Stomach (tissue), 8 donors: ENCODE measurements at regions not wholly inside any gene's neighbourhood (a gene's known extent, or its start where the extent isn't known, plus 50 kb on each side); places are given as distances from the start of the nearest gene placed in this dataset.
A peak's percentile ranks its signal among the peaks of the same experiment; 100 is the strongest.

Experiments
- DNase-seq, 2 donors: peaks; one replicate each; pipeline versions ENCODE4 v3.0.0 to v3.0.0-alpha.2; 2013 to 2019
- H3K27ac ChIP-seq, 5 donors: fragments of 200-600 bp in 4 of 5; sonication (generic) in 4 of 5; one replicate each; pipeline ENCODE4 v1.5.1; 2013 to 2019; ENCODE audit warnings: mild to moderate bottlenecking in 1 of 5, moderate library complexity in 1 of 5
- H3K27me3 ChIP-seq, 3 donors: fragments of 200-600 bp; sonication (generic); one replicate each; pipeline ENCODE4 v1.5.1; 2017 to 2019; ENCODE audit warnings: mixed run types in 1 of 3
- H3K36me3 ChIP-seq, 4 donors: fragments of 200-600 bp; sonication (generic); 1 replicate in 3 of 4; 2 replicates in 1 of 4; pipeline ENCODE4 v1.5.1; 2016 to 2019
- H3K4me1 ChIP-seq, 4 donors: fragments of 200-600 bp; sonication (generic); one replicate each; pipeline ENCODE4 v1.5.1; 2016 to 2019
- H3K4me3 ChIP-seq, 4 donors: fragments of 200-600 bp; sonication (generic) in 3 of 4; one replicate each; pipeline ENCODE4 v1.5.1; 2016 to 2019; ENCODE audit warnings: mild to moderate bottlenecking in 1 of 4
- H3K9me3 ChIP-seq, 4 donors: fragments of 200-600 bp; sonication (generic); one replicate each; pipeline ENCODE4 v1.5.1; 2016 to 2019
- EP300 ChIP-seq: sonication (generic); formaldehyde crosslinking; IDR thresholded peaks from one replicate; pipeline ENCODE4 v1.6.1; 2017; ENCODE audit warnings: antibody characterized with exemption
- POLR2A ChIP-seq, 4 donors: fragments of 450-650 bp; IDR thresholded peaks; one replicate each; pipeline ENCODE4 v1.6.1; 2016; ENCODE audit warnings: antibody characterized with exemption in 4 of 4, control low read depth in 2 of 4, mild to moderate bottlenecking in 1 of 4, moderate library complexity in 1 of 4
- POLR2AphosphoS5 ChIP-seq, 3 donors: sonication (generic); formaldehyde crosslinking; IDR thresholded peaks; one replicate each; pipeline ENCODE4 v1.6.1; 2016; ENCODE audit warnings: antibody characterized with exemption in 3 of 3
- WGBS, 5 donors: extraction: QIAGEN DNeasy Blood & Tissue Kit in 3 of 5; methylation state at CpG; one replicate each; pipeline versions ENCODE4 v1.1.5 to v1.1.7; 2013 to 2018; 5-methylcytosine and 5-hydroxymethylcytosine counted together
- intact Hi-C: fragments of 100-400 bp; cut with DNase I; formaldehyde crosslinking; loops from one replicate; pipeline ENCODE4 v1.15.1; 2023; ENCODE audit warnings: low total_unique reads
- TF ChIP-seq, protein P1 (sequence below), 7 experiments: fragments of 450-650 bp in 4 of 7; fragments of 200-600 bp in 3 of 7; sonication (generic) in 3 of 7; IDR thresholded peaks; one replicate each; pipeline ENCODE4 v1.5.1; 2016 to 2019; ENCODE audit warnings: antibody characterized with exemption in 7 of 7, control low read depth in 2 of 7, mild to moderate bottlenecking in 1 of 7
- donor health status: healthy with polysubstance abuse.
- donor health status: Bipolar disorder and iron deficiency.
- donor health status: healthy.

GRCh38 chr4:188246488-188246887 is 107.2 kb downstream of the TRIML1 start:
- TF ChIP-seq, protein P1, sequence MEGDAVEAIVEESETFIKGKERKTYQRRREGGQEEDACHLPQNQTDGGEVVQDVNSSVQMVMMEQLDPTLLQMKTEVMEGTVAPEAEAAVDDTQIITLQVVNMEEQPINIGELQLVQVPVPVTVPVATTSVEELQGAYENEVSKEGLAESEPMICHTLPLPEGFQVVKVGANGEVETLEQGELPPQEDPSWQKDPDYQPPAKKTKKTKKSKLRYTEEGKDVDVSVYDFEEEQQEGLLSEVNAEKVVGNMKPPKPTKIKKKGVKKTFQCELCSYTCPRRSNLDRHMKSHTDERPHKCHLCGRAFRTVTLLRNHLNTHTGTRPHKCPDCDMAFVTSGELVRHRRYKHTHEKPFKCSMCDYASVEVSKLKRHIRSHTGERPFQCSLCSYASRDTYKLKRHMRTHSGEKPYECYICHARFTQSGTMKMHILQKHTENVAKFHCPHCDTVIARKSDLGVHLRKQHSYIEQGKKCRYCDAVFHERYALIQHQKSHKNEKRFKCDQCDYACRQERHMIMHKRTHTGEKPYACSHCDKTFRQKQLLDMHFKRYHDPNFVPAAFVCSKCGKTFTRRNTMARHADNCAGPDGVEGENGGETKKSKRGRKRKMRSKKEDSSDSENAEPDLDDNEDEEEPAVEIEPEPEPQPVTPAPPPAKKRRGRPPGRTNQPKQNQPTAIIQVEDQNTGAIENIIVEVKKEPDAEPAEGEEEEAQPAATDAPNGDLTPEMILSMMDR (IDR thresholded peaks at IDR 0.05), result no peak
- TF ChIP-seq POLR2AphosphoS5 (IDR thresholded peaks at IDR 0.05) (no peak), POLR2A (IDR thresholded peaks at IDR 0.05) (no peak), EP300 (no peak)
- Histone ChIP-seq H3K4me3 (no peak overlapping the region), H3K4me1 (no peaks in the 10 kb centered on the region), H3K9me3 (peaks cover 0 to 4% (median 0%) of the 10 kb centered on the region in 4 donors), H3K36me3 (no peaks in the 10 kb centered on the region), H3K27ac (no peak overlapping the region), H3K27me3 (no peaks in the 10 kb centered on the region)
- intact Hi-C loops, result no loop called here
- peak in 1 of 2 donors; percentile 8 for DNase-seq
- WGBS, 5 donors, result 65 to 75% (median 72%) methylated on average over 8 of the region's 8 CpGs

- no peak for TF ChIP-seq POLR2A (IDR thresholded peaks at IDR 0.05)
- no peak for TF ChIP-seq POLR2AphosphoS5 (IDR thresholded peaks at IDR 0.05)
- TF ChIP-seq, protein P1 (IDR thresholded peaks at IDR 0.05), result no peak
- TF ChIP-seq EP300, result no peak
- 74 to 81% (median 77%) methylated on average over 7 of the region's 7 CpGs for WGBS, 5 donors
- Histone ChIP-seq H3K4me1 (no peaks in the 10 kb centered on the region), H3K9me3 (peaks cover 0 to 1% (median 0%) of the 10 kb centered on the region in 4 donors), H3K27ac (no peak overlapping the region), H3K4me3 (no peak overlapping the region), H3K27me3 (no peaks in the 10 kb centered on the region), H3K36me3 (no peaks in the 10 kb centered on the region)
- no peak for DNase-seq
- intact Hi-C loops, result no loop called here
Measured at GRCh38 chr4:188254211-188254610, 115.0 kb downstream of the TRIML1 start.

- H3K27me3 ChIP-seq, result no peaks in the 10 kb centered on the region
- intact Hi-C loops, result no loop called here
- H3K27ac ChIP-seq, result no peak overlapping the region
- no peaks in the 10 kb centered on the region for H3K36me3 ChIP-seq
- WGBS, 5 donors, result 58 to 71% (median 69%) methylated on average over 10 of the region's 10 CpGs
- H3K4me1 ChIP-seq, result no peaks in the 10 kb centered on the region
- no peaks in the 10 kb centered on the region for H3K9me3 ChIP-seq
- DNase-seq, result no peak
- H3K4me3 ChIP-seq, result no peak overlapping the region
- TF ChIP-seq, protein P1 (IDR thresholded peaks at IDR 0.05), result no peak
- TF ChIP-seq POLR2AphosphoS5 (IDR thresholded peaks at IDR 0.05) (no peak), POLR2A (IDR thresholded peaks at IDR 0.05) (no peak), EP300 (no peak)
Measured at GRCh38 chr4:188262464-188262863, 123.2 kb downstream of the TRIML1 start.

- Histone ChIP-seq H3K9me3 (no peaks in the 10 kb centered on the region), H3K36me3 (no peaks in the 10 kb centered on the region), H3K4me3 (no peak overlapping the region), H3K27ac (no peak overlapping the region), H3K27me3 (no peaks in the 10 kb centered on the region), H3K4me1 (no peaks in the 10 kb centered on the region)
- TF ChIP-seq POLR2AphosphoS5 (IDR thresholded peaks at IDR 0.05) (no peak), EP300 (no peak), POLR2A (IDR thresholded peaks at IDR 0.05) (no peak)
- TF ChIP-seq, protein P1 (IDR thresholded peaks at IDR 0.05), result no peak
- DNase-seq, result no peak
- intact Hi-C loops, result no loop called here
- WGBS, 5 donors, result 74 to 83% (median 79%) methylated on average over 5 of the region's 5 CpGs
Measured at GRCh38 chr4:188263321-188263720, 124.1 kb downstream of the TRIML1 start.
